DOHH2 (cell line): ENCODE measurements at regions not wholly inside any gene's neighbourhood (a gene's known extent, or its start where the extent isn't known, plus 50 kb on each side); places are given as distances from the start of the nearest gene placed in this dataset.
"Not testable (repeated sequence)": the region's sequence is repeated elsewhere in the genome, so short reads cannot be mapped to it uniquely, and the experiment has no call there.

ENCODE experiments used
- EZH2phosphoT487 ChIP-seq: fragments of 200-600 bp; sonication (generic); IDR thresholded peaks from 2 replicates; pipeline ENCODE4 v1.6.1; 2017; ENCODE audit warnings: borderline replicate concordance, mild to moderate bottlenecking, antibody characterized with exemption, low read length, moderate library complexity, mixed read lengths
- TF ChIP-seq, protein P1 (sequence below): fragments of 200-600 bp; sonication (generic); IDR thresholded peaks from one replicate; pipeline ENCODE4 v1.5.1; 2014; ENCODE audit warnings: antibody characterized with exemption, mild to moderate bottlenecking, low read depth, low read length; ENCODE audit not compliant: poor library complexity, severe bottlenecking

GRCh38 chr6:57942966-57943365 is 625.5 kb downstream of the PRIM2 start:
- TF ChIP-seq, protein P1, sequence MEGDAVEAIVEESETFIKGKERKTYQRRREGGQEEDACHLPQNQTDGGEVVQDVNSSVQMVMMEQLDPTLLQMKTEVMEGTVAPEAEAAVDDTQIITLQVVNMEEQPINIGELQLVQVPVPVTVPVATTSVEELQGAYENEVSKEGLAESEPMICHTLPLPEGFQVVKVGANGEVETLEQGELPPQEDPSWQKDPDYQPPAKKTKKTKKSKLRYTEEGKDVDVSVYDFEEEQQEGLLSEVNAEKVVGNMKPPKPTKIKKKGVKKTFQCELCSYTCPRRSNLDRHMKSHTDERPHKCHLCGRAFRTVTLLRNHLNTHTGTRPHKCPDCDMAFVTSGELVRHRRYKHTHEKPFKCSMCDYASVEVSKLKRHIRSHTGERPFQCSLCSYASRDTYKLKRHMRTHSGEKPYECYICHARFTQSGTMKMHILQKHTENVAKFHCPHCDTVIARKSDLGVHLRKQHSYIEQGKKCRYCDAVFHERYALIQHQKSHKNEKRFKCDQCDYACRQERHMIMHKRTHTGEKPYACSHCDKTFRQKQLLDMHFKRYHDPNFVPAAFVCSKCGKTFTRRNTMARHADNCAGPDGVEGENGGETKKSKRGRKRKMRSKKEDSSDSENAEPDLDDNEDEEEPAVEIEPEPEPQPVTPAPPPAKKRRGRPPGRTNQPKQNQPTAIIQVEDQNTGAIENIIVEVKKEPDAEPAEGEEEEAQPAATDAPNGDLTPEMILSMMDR, result not testable (repeated sequence)
- not testable (repeated sequence) for TF ChIP-seq EZH2phosphoT487
